ENCODE measurements at regions not wholly inside any gene's neighbourhood (a gene's known extent, or its start where the extent isn't known, plus 50 kb on each side); places are given as distances from the start of the nearest gene placed in this dataset.

DNA sequence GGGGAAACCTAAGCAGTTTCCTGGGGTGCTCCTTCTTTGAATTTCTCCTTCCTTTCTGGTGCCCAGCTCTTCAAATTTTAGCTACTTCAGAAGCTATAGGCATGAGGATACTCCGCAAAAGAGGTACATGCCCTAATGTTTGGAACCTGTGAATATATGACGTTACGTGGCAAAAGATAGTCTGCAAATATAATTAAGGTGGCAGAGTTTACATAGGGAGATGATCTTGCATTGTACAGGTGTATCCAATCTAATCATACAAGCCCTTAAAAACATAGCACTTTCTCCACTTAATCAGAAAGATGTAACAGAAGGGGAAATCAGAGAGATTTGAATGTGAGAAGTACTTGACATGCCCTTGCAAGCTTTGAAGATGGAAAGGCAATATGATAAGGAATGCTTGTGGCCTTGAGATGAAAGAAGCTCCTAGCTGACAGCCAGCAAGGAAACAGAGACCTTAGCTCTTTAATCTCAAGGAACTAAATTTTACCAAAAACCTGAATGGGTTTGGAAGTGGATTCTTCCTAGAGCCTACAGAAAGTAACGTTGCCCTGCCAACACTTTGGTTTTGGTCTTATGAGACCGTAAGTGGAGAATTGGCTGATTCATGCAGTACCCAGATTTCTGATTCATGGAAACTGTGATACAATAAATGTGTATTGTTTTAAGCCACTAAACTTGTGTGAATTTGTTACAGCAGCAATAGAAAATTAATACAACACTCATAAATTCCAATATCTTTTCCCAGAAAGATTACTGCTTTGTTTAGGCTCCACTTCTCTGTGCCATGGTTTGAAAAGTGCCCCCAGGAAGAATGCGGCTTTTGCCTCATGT is 268.4 kb downstream of the FAM170A start:
- intact Hi-C loops (cut with DNase I) = no loop called here
- DNase-seq (no peak), ATAC-seq (no peak)
- Histone ChIP-seq H3K9me3 (ENCODE audit: control insufficient read depth, low read length) (no peaks in the 10 kb centered on the region), H3K27me3 (ENCODE audit: control insufficient read depth, insufficient read depth) (no peaks in the 10 kb centered on the region), H3K27ac (ENCODE audit: low read length) (no peak overlapping the region), H3K4me3 (ENCODE audit: low read length) (no peak overlapping the region), H3K4me1 (ENCODE audit: control insufficient read depth, insufficient read depth, low read length) (no peaks in the 10 kb centered on the region)
- 76% methylated on average over 6 of the region's 6 CpGs for WGBS

DNA sequence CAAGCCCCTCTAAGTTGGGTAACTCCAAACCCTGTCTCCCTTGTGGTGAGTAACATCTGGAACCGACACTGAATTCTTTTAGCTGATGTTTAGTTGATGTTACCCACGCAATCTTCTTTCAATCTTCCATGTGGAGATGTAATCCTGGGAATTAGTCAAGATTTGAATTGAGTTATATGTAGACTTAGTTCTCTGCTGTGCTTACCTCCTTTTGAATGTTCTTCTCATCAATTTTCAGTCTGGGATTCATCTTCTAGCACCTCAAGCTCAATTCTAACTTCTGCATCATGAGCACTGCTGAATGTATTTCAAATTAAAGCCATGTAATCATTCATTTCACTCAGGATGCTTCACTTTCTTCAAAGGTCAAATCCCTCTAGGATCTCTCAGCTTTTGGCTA is 270.6 kb downstream of the FAM170A start:
- no peaks in the 10 kb centered on the region for H3K4me1 ChIP-seq (ENCODE audit: control insufficient read depth, insufficient read depth, low read length)
- intact Hi-C loops (cut with DNase I) = no loop called here

DNA sequence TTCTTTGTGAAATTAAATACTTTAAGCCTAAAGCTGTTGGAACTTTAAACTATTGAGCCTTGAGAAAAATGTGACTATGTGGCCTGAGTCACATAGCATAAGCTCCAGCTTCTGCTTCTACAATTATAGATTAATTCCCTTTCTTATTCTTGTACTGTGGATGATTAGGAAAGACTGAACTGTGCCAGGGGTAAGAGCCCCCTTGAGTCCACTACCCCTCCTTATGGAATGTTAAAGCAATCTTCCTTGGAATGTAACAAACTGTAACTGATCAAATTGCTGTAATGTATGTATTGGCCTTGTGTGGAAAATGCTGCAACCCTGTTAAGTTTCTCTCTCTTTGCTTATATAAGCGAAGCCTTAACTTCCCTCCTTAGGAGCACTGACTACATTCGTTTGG is 273.2 kb downstream of the FAM170A start:
- Histone ChIP-seq H3K4me3 (ENCODE audit: low read length) (no peak overlapping the region), H3K27ac (ENCODE audit: low read length) (no peak overlapping the region), H3K4me1 (ENCODE audit: control insufficient read depth, insufficient read depth, low read length) (no peaks in the 10 kb centered on the region), H3K9me3 (ENCODE audit: control insufficient read depth, low read length) (no peaks in the 10 kb centered on the region), H3K27me3 (ENCODE audit: control insufficient read depth, insufficient read depth) (no peaks in the 10 kb centered on the region)
- intact Hi-C loops (cut with DNase I) = no loop called here
- DNase-seq (no peak), ATAC-seq (no peak)
- WGBS = 80% methylated on average over 2 of the region's 2 CpGs

More for the DNA sequence above, 270.6 kb downstream of the FAM170A start:
- no peak for DNase-seq
- H3K4me3 ChIP-seq (ENCODE audit: low read length) = no peak overlapping the region
- H3K27me3 ChIP-seq (ENCODE audit: control insufficient read depth, insufficient read depth) = no peaks in the 10 kb centered on the region
- H3K9me3 ChIP-seq (ENCODE audit: control insufficient read depth, low read length) = no peaks in the 10 kb centered on the region
- ATAC-seq = no peak
- 56% methylated on average over 2 of the region's 2 CpGs for WGBS
- no peak overlapping the region for H3K27ac ChIP-seq (ENCODE audit: low read length)

DNA sequence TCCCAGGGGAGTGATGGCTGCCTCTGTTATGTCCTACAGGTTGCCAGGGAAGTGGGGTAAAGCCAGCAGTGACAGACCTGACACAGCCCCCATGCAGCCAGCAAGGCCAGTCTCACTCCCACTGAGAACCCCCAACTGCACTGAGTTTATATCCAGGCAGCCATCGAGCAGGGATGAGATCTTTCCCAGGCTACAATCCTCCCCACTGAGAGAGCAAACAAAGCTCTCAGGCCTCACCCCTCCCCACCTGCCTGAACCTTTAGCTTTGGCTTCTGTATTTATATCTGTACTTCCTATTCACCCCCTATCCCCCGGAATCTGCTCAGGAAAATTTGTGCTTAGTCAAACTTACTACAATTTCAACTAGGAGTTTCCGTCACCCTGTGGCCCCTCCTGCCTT is 284.1 kb downstream of the FAM170A start:
- ATAC-seq (no peak), DNase-seq (no peak)
- Histone ChIP-seq H3K4me1 (ENCODE audit: control insufficient read depth, insufficient read depth, low read length) (no peaks in the 10 kb centered on the region), H3K9me3 (ENCODE audit: control insufficient read depth, low read length) (no peaks in the 10 kb centered on the region), H3K27ac (ENCODE audit: low read length) (no peak overlapping the region), H3K27me3 (ENCODE audit: control insufficient read depth, insufficient read depth) (no peaks in the 10 kb centered on the region), H3K4me3 (ENCODE audit: low read length) (no peak overlapping the region)
- intact Hi-C loops (cut with DNase I) = no loop called here
- WGBS = 54% methylated on average over 3 of the region's 3 CpGs

DNA sequence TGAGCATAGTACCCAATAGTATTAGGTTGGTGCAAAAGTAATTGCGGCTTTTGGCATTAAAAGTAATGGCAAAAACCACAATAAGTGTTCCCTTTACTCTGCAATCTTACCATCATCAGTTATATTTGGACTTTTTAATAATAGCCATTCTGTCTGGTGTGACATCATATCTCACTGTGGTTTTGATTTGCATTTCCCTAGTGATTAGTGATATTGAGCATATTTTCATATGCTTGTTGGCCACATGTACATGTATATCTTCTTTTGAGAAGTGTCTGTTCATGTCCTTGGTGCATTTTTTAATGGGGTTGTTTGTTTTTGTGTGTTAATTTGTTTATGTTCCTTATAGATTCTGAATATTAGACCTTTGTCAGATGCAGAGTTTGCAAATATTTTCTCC is 289.9 kb downstream of the FAM170A start:
- no peak for ATAC-seq
- Histone ChIP-seq H3K4me1 (ENCODE audit: control insufficient read depth, insufficient read depth, low read length) (no peaks in the 10 kb centered on the region), H3K27me3 (ENCODE audit: control insufficient read depth, insufficient read depth) (no peaks in the 10 kb centered on the region), H3K27ac (ENCODE audit: low read length) (no peak overlapping the region), H3K9me3 (ENCODE audit: control insufficient read depth, low read length) (no peaks in the 10 kb centered on the region), H3K4me3 (ENCODE audit: low read length) (no peak overlapping the region)
- intact Hi-C loops (cut with DNase I) = no loop called here
- no peak for DNase-seq
- WGBS = 74% methylated on average over 1 of the region's 1 CpG

DNA sequence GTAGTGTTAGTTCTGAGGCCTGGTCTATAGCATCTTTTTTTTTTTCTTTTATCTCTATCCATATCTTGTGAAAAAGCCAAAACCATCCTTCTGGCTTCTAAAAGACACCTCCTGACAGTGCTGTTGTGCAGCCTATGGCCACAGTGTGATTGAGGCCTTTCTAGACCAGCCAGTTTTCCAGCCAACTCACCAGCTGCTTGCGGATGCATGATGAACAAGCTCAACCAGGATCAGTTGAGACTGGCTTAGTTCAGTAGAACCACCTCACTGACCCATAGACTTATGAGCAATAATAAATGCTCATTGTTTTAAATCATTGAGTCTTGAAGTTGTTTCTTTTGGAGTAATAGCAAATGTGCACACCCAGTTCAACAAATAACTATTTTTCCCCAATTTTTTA is 296.9 kb downstream of the FAM170A start:
- Histone ChIP-seq H3K27ac (ENCODE audit: low read length) (no peak overlapping the region), H3K27me3 (ENCODE audit: control insufficient read depth, insufficient read depth) (no peaks in the 10 kb centered on the region), H3K4me1 (ENCODE audit: control insufficient read depth, insufficient read depth, low read length) (no peaks in the 10 kb centered on the region), H3K4me3 (ENCODE audit: low read length) (no peak overlapping the region), H3K9me3 (ENCODE audit: control insufficient read depth, low read length) (no peaks in the 10 kb centered on the region)
- no peak for ATAC-seq
- WGBS = 95% methylated on average over 1 of the region's 1 CpG
- intact Hi-C loops (cut with DNase I) = no loop called here
- no peak for DNase-seq

DNA sequence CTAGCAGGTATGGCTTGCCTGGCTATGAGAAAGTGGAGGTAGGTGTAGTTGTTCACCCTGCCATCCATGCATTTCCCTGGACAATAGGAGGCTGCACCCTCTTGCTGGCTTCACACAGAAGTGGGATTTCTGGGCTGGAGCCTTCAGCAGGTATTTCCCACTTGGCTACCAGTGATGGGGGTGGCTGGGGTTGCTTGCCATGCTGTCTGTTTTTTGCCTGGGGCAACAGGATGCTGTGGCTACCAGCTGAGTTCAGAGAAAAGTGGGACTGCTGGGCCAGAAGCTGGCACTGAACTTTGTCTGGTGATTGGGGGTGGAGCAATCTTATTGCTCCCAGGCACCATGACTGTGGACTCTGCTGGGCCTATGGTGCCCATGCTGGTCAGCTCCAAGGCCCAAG is 299.6 kb downstream of the FAM170A start:
- H3K27ac ChIP-seq (ENCODE audit: low read length) = no peak overlapping the region
- intact Hi-C loops (cut with DNase I) = no loop called here
- no peaks in the 10 kb centered on the region for H3K9me3 ChIP-seq (ENCODE audit: control insufficient read depth, low read length)
- no peaks in the 10 kb centered on the region for H3K4me1 ChIP-seq (ENCODE audit: control insufficient read depth, insufficient read depth, low read length)
- ATAC-seq (no peak), DNase-seq (no peak)
- no peak overlapping the region for H3K4me3 ChIP-seq (ENCODE audit: low read length)
- no peaks in the 10 kb centered on the region for H3K27me3 ChIP-seq (ENCODE audit: control insufficient read depth, insufficient read depth)

- 82% methylated on average over 4 of the region's 4 CpGs for WGBS
- H3K4me1 ChIP-seq (ENCODE audit: control insufficient read depth, insufficient read depth, low read length) = no peaks in the 10 kb centered on the region
- H3K27me3 ChIP-seq (ENCODE audit: control insufficient read depth, insufficient read depth) = no peaks in the 10 kb centered on the region
- ATAC-seq (no peak), DNase-seq (no peak)
- no peak overlapping the region for H3K27ac ChIP-seq (ENCODE audit: low read length)
- intact Hi-C loops (cut with DNase I) = no loop called here
- no peaks in the 10 kb centered on the region for H3K9me3 ChIP-seq (ENCODE audit: control insufficient read depth, low read length)
- H3K4me3 ChIP-seq (ENCODE audit: low read length) = no peak overlapping the region
These were observed 301.1 kb downstream of the FAM170A start for GRCh38 chr5:119930490-119930889.

- DNase-seq (no peak), ATAC-seq (peak in 1 of 2 donors; percentile 55)
- Histone ChIP-seq H3K27me3 (ENCODE audit: control insufficient read depth, insufficient read depth) (no peaks in the 10 kb centered on the region), H3K4me3 (ENCODE audit: low read length) (no peak overlapping the region), H3K9me3 (ENCODE audit: control insufficient read depth, low read length) (no peaks in the 10 kb centered on the region), H3K27ac (ENCODE audit: low read length) (no peak overlapping the region), H3K4me1 (ENCODE audit: control insufficient read depth, insufficient read depth, low read length) (no peaks in the 10 kb centered on the region)
- intact Hi-C loops (cut with DNase I) = loop anchor here in 1 of 4 donors (10.0 kb wide), 2 partner anchors 522 to 862 kb away; partner anchors contain the start of gene PRR16
- WGBS = 76% methylated on average over 2 of the region's 2 CpGs
These were observed 313.8 kb downstream of the FAM170A start for GRCh38 chr5:119943148-119943547.

- ATAC-seq (no peak), DNase-seq (no peak)
- Histone ChIP-seq H3K4me1 (ENCODE audit: control insufficient read depth, insufficient read depth, low read length) (no peaks in the 10 kb centered on the region), H3K9me3 (ENCODE audit: control insufficient read depth, low read length) (no peaks in the 10 kb centered on the region), H3K27me3 (ENCODE audit: control insufficient read depth, insufficient read depth) (no peaks in the 10 kb centered on the region), H3K27ac (ENCODE audit: low read length) (no peak overlapping the region), H3K4me3 (ENCODE audit: low read length) (no peak overlapping the region)
- intact Hi-C loops (cut with DNase I) = loop anchor here in 2 of 4 donors (5.0 to 10.0 kb wide), 3 partner anchors 519 to 859 kb away; partner anchors contain the start of gene PRR16 (in 1 of the 2)
These were observed 316.3 kb downstream of the FAM170A start for GRCh38 chr5:119945691-119946090.

- H3K4me1 ChIP-seq (ENCODE audit: control insufficient read depth, insufficient read depth, low read length) = peaks cover under 1% of the 10 kb centered on the region
- no peak for ATAC-seq
- H3K4me3 ChIP-seq (ENCODE audit: low read length) = no peak overlapping the region
- intact Hi-C loops (cut with DNase I) = loop anchor here in 2 of 4 donors (5.0 to 10.0 kb wide), 3 partner anchors 517 to 857 kb away; partner anchors contain the start of gene PRR16 (in 1 of the 2)
- H3K9me3 ChIP-seq (ENCODE audit: control insufficient read depth, low read length) = no peaks in the 10 kb centered on the region
- no peak for DNase-seq
- no peaks in the 10 kb centered on the region for H3K27me3 ChIP-seq (ENCODE audit: control insufficient read depth, insufficient read depth)
- no peak overlapping the region for H3K27ac ChIP-seq (ENCODE audit: low read length)
- 69% methylated on average over 1 of the region's 1 CpG for WGBS
These were observed 318.8 kb downstream of the FAM170A start for GRCh38 chr5:119948162-119948561.
